Loucy (cell line): ENCODE measurements at regions not wholly inside any gene's neighbourhood (a gene's known extent, or its start where the extent isn't known, plus 50 kb on each side); places are given as distances from the start of the nearest gene placed in this dataset.
A peak's percentile ranks its signal among the peaks of the same experiment; 100 is the strongest.

Source experiments
- H2AFZ ChIP-seq: fragments of 200-600 bp; sonication (generic); 2 replicates; pipeline ENCODE4 v1.6.0; 2016; ENCODE audit warnings: antibody characterized with exemption, mild to moderate bottlenecking, low read length, moderate library complexity
- H3F3A ChIP-seq: fragments of 200-600 bp; 2 replicates; pipeline ENCODE4 v1.6.0; 2016; ENCODE audit warnings: antibody characterized with exemption, low read depth, mild to moderate bottlenecking
- H3K27me3 ChIP-seq: fragments of 200-600 bp; sonication (generic); 2 replicates; pipeline ENCODE4 v1.6.1; 2014; ENCODE audit warnings: low read length, mild to moderate bottlenecking; ENCODE audit not compliant: insufficient read depth, poor library complexity, severe bottlenecking
- H3K36me3 ChIP-seq: fragments of 200-600 bp; sonication (generic); 2 replicates; pipeline ENCODE4 v1.6.1; 2016; ENCODE audit warnings: low read length; ENCODE audit not compliant: insufficient read depth
- H3K4me1 ChIP-seq: fragments of 200-600 bp; sonication (generic); 2 replicates; pipeline ENCODE4 v1.5.1; 2014; ENCODE audit warnings: low read length, mild to moderate bottlenecking; ENCODE audit not compliant: insufficient read depth, poor library complexity, severe bottlenecking
- H3K4me2 ChIP-seq: fragments of 200-600 bp; sonication (generic); 2 replicates; pipeline ENCODE4 v1.6.0; 2014; ENCODE audit warnings: antibody characterized with exemption, low read length, low read depth, mild to moderate bottlenecking; ENCODE audit not compliant: poor library complexity, severe bottlenecking
- H3K4me3 ChIP-seq: fragments of 200-600 bp; sonication (generic); 2 replicates; pipeline ENCODE4 v1.5.1; 2014; ENCODE audit warnings: low read length, mild to moderate bottlenecking, mixed read lengths; ENCODE audit not compliant: poor library complexity, severe bottlenecking
- H3K79me2 ChIP-seq: fragments of 200-600 bp; sonication (generic); 2 replicates; pipeline ENCODE4 v1.6.1; 2014; ENCODE audit warnings: low read length; ENCODE audit not compliant: insufficient read depth
- H3K9ac ChIP-seq: fragments of 200-600 bp; sonication (generic); 2 replicates; pipeline ENCODE4 v1.6.0; 2014; ENCODE audit warnings: mild to moderate bottlenecking, low read depth, low read length, moderate library complexity; ENCODE audit not compliant: poor library complexity, severe bottlenecking
- H3K9me2 ChIP-seq: fragments of 200-600 bp; sonication (generic); replicated peaks from 2 replicates; pipeline ENCODE4 v1.6.1; 2016; ENCODE audit warnings: low read depth, low read length, mixed read lengths
- H3K9me3 ChIP-seq: fragments of 200-600 bp; sonication (generic); 2 replicates; pipeline ENCODE4 v1.6.1; 2014; ENCODE audit warnings: mild to moderate bottlenecking, antibody characterized with exemption, low read length, low read depth; ENCODE audit not compliant: insufficient read depth
- H4K20me1 ChIP-seq: fragments of 200-600 bp; sonication (generic); 2 replicates; pipeline ENCODE4 v1.6.0; 2014; ENCODE audit warnings: antibody characterized with exemption, low read length, mild to moderate bottlenecking; ENCODE audit not compliant: insufficient read depth, poor library complexity, severe bottlenecking
- EZH2phosphoT487 ChIP-seq: fragments of 200-600 bp; IDR thresholded peaks from 2 replicates; pipeline ENCODE4 v1.6.1; 2018; ENCODE audit warnings: antibody characterized with exemption, mild to moderate bottlenecking, moderate library complexity, borderline replicate concordance
- TF ChIP-seq, protein P1 (sequence below): fragments of 200-600 bp; sonication (generic); conservative IDR thresholded peaks from 2 replicates; pipeline ENCODE4 v1.5.1; 2014; ENCODE audit warnings: mild to moderate bottlenecking, antibody characterized with exemption, low read length

DNA sequence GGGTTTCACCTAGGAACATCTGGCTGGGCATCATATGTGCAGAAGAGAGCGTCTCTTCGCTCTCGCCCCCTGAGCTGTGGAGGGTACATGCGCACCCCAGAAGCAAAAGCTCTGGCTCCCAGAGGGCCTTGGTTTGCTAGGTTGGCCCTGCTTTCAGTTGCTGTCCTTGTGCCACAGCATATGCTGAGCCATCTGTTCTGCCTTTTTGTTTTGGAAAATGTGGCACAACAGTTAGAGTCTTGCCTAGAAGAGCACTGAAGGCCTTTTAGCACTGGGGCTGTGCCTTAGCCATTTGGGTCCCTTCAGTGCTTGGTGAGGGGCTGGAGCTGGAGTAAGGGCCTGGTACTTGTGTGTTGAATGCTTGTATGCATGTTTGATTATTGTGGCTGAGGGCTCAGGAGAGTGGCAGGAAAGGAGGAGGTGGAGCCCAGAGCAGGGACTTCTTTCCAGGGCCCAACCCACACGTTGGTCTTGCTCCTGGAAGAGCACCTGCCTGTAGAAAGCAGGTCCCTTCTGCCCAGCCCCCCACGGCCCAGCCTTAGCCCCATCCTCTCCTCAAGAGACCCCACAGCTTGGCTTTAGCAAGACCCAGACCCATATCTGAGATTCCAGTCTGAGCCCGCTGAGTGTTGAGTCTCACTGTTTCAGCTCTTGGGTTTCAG lies 113.7 kb downstream of the SLC25A47 start:
- H3K27me3 ChIP-seq = no peaks in the 10 kb centered on the region
- no peaks in the 10 kb centered on the region for H3K9me2 ChIP-seq
- TF ChIP-seq, protein P1, sequence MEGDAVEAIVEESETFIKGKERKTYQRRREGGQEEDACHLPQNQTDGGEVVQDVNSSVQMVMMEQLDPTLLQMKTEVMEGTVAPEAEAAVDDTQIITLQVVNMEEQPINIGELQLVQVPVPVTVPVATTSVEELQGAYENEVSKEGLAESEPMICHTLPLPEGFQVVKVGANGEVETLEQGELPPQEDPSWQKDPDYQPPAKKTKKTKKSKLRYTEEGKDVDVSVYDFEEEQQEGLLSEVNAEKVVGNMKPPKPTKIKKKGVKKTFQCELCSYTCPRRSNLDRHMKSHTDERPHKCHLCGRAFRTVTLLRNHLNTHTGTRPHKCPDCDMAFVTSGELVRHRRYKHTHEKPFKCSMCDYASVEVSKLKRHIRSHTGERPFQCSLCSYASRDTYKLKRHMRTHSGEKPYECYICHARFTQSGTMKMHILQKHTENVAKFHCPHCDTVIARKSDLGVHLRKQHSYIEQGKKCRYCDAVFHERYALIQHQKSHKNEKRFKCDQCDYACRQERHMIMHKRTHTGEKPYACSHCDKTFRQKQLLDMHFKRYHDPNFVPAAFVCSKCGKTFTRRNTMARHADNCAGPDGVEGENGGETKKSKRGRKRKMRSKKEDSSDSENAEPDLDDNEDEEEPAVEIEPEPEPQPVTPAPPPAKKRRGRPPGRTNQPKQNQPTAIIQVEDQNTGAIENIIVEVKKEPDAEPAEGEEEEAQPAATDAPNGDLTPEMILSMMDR = no peak
- TF ChIP-seq EZH2phosphoT487 = no peak
- no peaks in the 10 kb centered on the region for H3K9me3 ChIP-seq
- H2AFZ ChIP-seq = no peak overlapping the region
- H3K36me3 ChIP-seq = no peaks in the 10 kb centered on the region
- 0 out of 2 replicates have a peak, but pooled peaks cover 3% of the 10 kb centered on the region for H3F3A ChIP-seq
- H3K4me3 ChIP-seq = no peak overlapping the region
- peaks cover 59% of the 10 kb centered on the region for H3K4me1 ChIP-seq
- no peaks in the 10 kb centered on the region for H4K20me1 ChIP-seq
- no peaks in the 10 kb centered on the region for H3K79me2 ChIP-seq
- peak overlapping the region; percentile 14 for H3K9ac ChIP-seq
- no peak overlapping the region for H3K4me2 ChIP-seq

DNA sequence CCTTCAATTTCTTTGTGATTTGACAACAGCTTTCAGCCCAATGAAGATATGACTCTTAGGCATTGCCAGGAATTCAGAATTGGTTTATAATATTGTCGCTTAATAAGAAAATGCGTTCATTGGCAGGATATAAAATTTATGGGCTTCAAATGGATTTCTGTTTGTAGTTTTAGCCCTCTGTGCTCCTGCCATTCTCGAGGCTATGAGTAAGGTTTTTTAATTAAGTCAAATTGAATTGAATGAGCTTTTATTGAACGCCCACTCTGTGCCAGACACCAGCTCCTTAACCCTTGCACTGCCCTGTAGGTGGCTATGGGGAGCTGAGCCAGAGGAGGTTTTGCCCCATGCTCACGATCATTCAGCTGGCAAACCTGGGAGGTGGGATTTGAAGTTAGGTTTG lies 115.1 kb downstream of the SLC25A47 start:
- no peak overlapping the region for H3K4me2 ChIP-seq
- no peaks in the 10 kb centered on the region for H3K9me2 ChIP-seq
- H3F3A ChIP-seq = 0 out of 2 replicates have a peak, but pooled peaks cover 3% of the 10 kb centered on the region
- no peaks in the 10 kb centered on the region for H3K27me3 ChIP-seq
- H3K9me3 ChIP-seq = no peaks in the 10 kb centered on the region
- H3K79me2 ChIP-seq = no peaks in the 10 kb centered on the region
- peaks cover 73% of the 10 kb centered on the region for H3K4me1 ChIP-seq
- TF ChIP-seq, protein P1 = no peak
- no peak for TF ChIP-seq EZH2phosphoT487
- H3K9ac ChIP-seq = peak overlapping the region; percentile 70
- H3K36me3 ChIP-seq = no peaks in the 10 kb centered on the region
- no peaks in the 10 kb centered on the region for H4K20me1 ChIP-seq
- no peak overlapping the region for H3K4me3 ChIP-seq
- H2AFZ ChIP-seq = no peak overlapping the region

DNA sequence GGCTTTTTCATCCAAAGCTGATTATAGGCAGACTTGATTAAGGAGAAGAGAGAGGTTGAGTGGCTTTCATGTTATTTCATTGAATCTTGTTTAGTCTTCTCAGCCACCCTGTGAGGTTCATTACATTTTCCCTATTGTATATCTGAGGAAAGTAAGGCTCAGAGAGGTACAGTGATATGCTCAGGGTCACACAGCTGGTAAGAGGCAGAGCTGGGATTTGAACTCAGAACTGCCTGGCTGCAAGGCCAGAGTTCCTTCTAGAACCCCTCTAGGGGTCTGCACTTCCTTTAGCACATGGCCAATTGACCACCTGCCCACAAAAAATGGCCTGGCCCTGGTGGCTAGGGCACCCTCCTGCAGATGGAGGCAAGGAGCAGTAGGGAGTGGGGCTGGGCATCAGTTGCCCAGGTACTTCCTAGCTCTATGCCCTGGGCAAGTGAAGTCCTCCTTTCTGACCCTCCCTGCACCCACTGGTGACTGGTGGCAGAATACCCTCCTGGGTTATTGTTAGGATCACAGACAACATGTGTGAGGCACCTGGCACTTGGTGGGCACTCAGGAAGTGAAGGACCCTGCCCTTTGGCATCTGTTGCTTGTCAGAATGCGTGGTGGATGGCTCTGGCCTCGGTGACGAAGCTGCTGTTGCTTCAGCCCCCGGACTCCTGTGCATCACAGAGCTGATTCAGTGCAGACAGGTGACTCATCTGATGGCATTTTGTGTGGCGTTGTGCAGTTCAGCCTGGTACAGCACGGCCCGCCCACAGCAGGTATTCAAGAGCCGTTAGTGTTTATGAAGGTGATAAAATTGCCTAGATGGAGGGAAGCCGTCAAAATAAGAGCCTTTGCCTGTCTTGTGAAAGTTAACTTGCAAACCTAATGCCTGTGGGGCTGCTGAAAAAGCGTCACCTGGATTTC lies 115.8 kb downstream of the SLC25A47 start:
- Histone ChIP-seq H3K79me2 (no peaks in the 10 kb centered on the region), H3K4me3 (peak overlapping the region; percentile 53), H3K9ac (peak overlapping the region; percentile 70), H3K36me3 (no peaks in the 10 kb centered on the region), H3K4me1 (peaks cover 80% of the 10 kb centered on the region), H3K9me3 (no peaks in the 10 kb centered on the region), H2AFZ (peak overlapping the region; percentile 48; the same call in 1 of the 2 replicates), H3K4me2 (peak overlapping the region; percentile 54), H3F3A (0 out of 2 replicates have a peak, but pooled peaks cover 3% of the 10 kb centered on the region), H3K9me2 (no peaks in the 10 kb centered on the region), H4K20me1 (no peaks in the 10 kb centered on the region), H3K27me3 (no peaks in the 10 kb centered on the region)
- TF ChIP-seq, protein P1 = no peak
